Fibroblast of the aortic adventitia (primary cell): ENCODE measurements at regions not wholly inside any gene's neighbourhood (a gene's known extent, or its start where the extent isn't known, plus 50 kb on each side); places are given as distances from the start of the nearest gene placed in this dataset.

Source experiments
- DNase-seq: peaks from one replicate; pipeline ENCODE4 v3.0.0-alpha.2; 2010; ENCODE audit warnings: low read depth
- H3K4me3 ChIP-seq: 2 replicates; pipeline ENCODE4 v1.5.1; 2011; ENCODE audit warnings: low read depth, mild to moderate bottlenecking, control low read depth, low read length, moderate library complexity
- CTCF ChIP-seq: IDR thresholded peaks from 2 replicates; pipeline ENCODE4 v1.5.1; 2011; ENCODE audit warnings: mild to moderate bottlenecking, low read length, control low read depth, inconsistent platforms; ENCODE audit not compliant: insufficient read depth

GRCh38 chr1:198809247-198809646 lies 170.4 kb downstream of the PTPRC start:
- TF ChIP-seq CTCF: no peak
- peak; percentile 39 for DNase-seq
- H3K4me3 ChIP-seq: no peak overlapping the region

- no peak for TF ChIP-seq CTCF
- H3K4me3 ChIP-seq: no peak overlapping the region
- DNase-seq: no peak
Observed at GRCh38 chr1:198811449-198811848, 172.6 kb downstream of the PTPRC start.

DNA sequence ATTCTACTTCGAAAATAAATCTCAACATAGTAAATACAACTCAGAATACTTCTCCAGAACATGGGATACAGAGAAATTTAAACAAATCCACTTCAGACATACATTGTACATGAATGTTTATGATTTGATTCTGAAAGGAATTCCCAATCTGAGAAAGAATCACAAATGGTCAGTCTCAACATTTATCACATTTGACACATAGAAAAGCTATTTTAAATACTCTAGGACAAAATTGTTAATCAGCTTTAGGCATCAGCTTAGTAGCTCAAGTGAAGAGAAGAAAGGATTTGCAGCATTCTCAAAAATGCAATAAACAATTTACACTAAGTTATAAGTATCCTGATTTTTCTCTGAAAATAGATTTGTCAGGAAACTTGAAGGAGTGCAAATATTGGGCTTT lies 184.8 kb downstream of the PTPRC start:
- no peak for DNase-seq
- TF ChIP-seq CTCF: no peak
- H3K4me3 ChIP-seq: no peak overlapping the region

GRCh38 chr1:198825254-198825653 lies 186.4 kb downstream of the PTPRC start:
- TF ChIP-seq CTCF: no peak
- DNase-seq: no peak
- no peak overlapping the region for H3K4me3 ChIP-seq

DNA sequence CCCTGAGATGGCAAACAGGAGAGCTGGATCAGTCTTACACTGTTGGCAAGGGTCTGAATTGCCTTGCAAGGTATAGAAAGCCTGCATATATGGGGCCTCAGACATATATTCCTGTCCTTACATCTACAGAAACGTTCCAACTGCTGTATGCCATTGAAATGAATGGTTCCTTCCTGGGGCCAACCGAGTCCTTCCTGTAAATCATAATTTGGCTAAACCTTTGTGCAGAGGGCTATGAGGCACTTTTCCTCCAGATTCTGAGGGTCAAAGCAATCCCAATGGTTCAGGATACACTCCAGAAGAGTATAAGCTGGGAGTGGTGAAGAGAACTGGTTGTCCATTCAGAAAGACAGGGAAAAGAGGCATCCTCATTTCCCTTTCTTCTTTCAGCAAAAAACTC lies 190.5 kb downstream of the PTPRC start:
- no peak overlapping the region for H3K4me3 ChIP-seq
- TF ChIP-seq CTCF: no peak
- no peak for DNase-seq

DNA sequence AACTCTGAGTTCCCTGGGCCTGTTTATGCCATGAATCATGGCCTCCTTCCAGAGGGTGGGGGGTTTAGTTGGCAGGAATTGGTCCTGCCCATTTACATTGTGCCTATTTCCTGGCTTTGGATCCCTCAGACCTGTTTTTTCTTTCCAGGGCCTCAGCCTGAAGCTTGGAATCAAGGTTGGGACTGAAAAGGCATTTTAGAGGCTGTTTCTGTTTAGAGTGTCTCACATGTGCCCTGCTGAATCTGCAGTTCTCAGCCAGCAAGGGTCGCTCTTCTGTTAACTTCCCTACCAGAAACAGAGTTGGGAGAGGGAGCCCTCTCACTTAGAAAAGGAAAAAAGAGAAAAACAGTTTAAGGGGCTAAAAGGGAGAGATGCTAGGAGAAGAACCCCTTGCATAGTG lies 191.1 kb downstream of the PTPRC start:
- DNase-seq: peak; percentile 43
- no peak overlapping the region for H3K4me3 ChIP-seq
- peak; percentile 41 for TF ChIP-seq CTCF

DNA sequence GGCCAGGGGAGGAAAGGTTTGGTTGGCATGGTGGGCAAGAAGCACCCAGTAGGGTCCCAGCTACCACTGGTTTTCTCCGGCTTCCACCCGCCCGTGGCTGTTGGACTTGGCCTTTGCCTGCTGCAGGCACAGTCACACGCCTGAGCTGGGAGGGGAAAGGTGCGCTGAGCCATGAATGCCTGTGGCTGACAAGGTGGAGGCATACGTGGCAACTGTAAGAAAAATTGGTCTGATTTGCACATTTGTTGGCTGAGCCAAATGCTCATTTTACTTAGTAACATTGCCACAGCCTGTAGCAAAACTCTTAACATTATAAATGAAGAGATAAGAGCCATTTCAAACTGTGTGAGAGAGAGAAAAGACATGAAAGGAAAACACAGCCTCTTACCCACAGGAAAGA lies 191.6 kb downstream of the PTPRC start:
- DNase-seq: no peak
- H3K4me3 ChIP-seq: no peak overlapping the region
- no peak for TF ChIP-seq CTCF
